Right cardiac atrium (tissue), 5 donors: ENCODE measurements at regions not wholly inside any gene's neighbourhood (a gene's known extent, or its start where the extent isn't known, plus 50 kb on each side); places are given as distances from the start of the nearest gene placed in this dataset.

Source experiments
- ATAC-seq, 2 donors: fragments of 200-7000 bp; cut with Tn5 transposase; one replicate each; pipeline versions ENCODE4 v1.8.0 to v1.9.1; 2020; ENCODE audit warnings: moderate library complexity in 2 of 2, mild to moderate bottlenecking in 1 of 2
- DNase-seq, 3 donors: peaks; one replicate each; pipeline ENCODE4 v3.0.0-alpha.2; 2020
- H3K27ac ChIP-seq: one replicate; pipeline ENCODE4 v1.5.1; 2013; ENCODE audit warnings: mild to moderate bottlenecking, low read length, control low read depth, moderate library complexity
- H3K27me3 ChIP-seq: one replicate; pipeline ENCODE4 v1.6.1; 2013; ENCODE audit not compliant: control insufficient read depth, insufficient read depth
- H3K4me1 ChIP-seq: one replicate; pipeline ENCODE4 v1.6.1; 2013; ENCODE audit warnings: low read length; ENCODE audit not compliant: control insufficient read depth, insufficient read depth
- H3K4me3 ChIP-seq: one replicate; pipeline ENCODE4 v1.5.1; 2013; ENCODE audit warnings: low read length, control low read depth
- H3K9me3 ChIP-seq: one replicate; pipeline ENCODE4 v1.6.1; 2013; ENCODE audit warnings: low read length; ENCODE audit not compliant: control insufficient read depth
- WGBS: extraction: QIAGEN DNeasy Blood & Tissue Kit; methylation state at CpG from one replicate; pipeline ENCODE4 v1.1.7; 2013; 5-methylcytosine and 5-hydroxymethylcytosine counted together
- intact Hi-C, 4 donors: fragments of 100-400 bp; cut with DNase I; formaldehyde crosslinking; loops; one replicate each; pipeline versions ENCODE4 v1.11.0 to v1.14.0; 2022 to 2023
- donor health status: healthy with polysubstance abuse.
- donor health status: DM: no; HTN: yes; CAD: no.
- donor health status: DM: no; HTN: no; CAD: no.
- donor health status: DM: no; HTN: yes; CAD: no; lungs with severe emphysema.
- donor health status: DM: yes; HTN: yes; CAD: no.

DNA sequence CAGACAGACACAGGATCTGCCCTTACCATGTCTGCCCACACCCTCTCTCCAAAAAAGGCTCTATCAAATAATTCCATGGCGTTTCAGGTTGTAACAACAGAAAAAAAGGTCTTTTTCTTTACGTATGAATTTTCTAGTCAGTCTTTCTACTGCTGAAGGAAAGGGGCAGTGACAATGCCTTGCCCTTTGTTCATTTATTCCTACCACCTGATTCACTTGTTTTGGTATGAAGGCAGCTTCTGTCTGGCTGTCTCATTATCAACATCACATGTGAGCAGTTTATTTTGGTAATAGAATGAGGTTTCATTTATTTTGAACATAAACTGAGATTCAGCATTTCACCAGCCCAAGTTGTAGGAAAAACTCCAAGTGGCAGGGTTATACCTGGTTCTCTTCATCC, 94.3 kb upstream of the KLF7 start:
- intact Hi-C loops, result no loop called here
- Histone ChIP-seq H3K4me1 (peaks cover 18% of the 10 kb centered on the region), H3K27ac (no peak overlapping the region), H3K9me3 (no peaks in the 10 kb centered on the region), H3K27me3 (no peaks in the 10 kb centered on the region), H3K4me3 (no peak overlapping the region)
- DNase-seq (no peak), ATAC-seq (no peak)
- 82% methylated on average over 2 of the region's 2 CpGs for WGBS

DNA sequence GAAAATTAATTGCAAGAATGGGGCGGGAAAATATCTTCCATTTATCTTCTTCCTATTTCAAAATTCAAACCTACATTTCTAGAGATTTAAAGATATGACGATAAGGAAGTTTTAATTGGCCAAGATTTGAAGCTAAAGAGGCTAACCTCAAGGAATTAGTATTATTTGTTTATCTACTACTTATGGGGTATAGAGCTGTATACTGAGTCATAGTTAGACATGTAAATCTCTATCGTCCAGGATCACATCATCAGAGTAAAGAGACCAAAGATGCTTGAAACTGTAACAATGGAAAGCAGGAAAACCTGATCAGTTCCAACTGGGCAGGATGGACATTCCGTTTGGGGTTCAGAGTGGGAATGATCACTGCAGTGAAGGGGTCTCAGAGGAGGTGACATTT, 95.2 kb upstream of the KLF7 start:
- peaks cover 18% of the 10 kb centered on the region for H3K4me1 ChIP-seq
- no peak for ATAC-seq
- intact Hi-C loops, result no loop called here

DNA sequence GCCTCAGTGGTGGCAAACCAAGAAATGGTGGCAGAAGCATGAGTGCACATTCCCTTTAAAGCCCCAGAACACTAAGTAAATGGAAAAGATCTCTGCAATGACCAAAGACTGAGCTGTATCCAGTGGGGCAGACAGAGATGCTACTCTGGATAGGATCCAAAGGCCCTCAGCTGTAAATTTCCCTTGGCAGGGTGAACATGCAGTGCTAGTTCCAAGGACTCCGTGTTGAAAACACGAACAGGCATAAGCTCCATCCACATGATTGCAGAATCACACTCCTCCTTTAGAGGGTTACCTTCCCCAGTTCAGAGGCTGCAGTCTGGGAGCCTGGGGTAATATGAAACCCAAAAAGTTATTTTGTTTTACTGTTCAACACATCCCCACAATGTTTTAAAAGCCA, 98.6 kb upstream of the KLF7 start:
- 64% methylated on average over 2 of the region's 2 CpGs for WGBS
- no peaks in the 10 kb centered on the region for H3K9me3 ChIP-seq
- no peaks in the 10 kb centered on the region for H3K27me3 ChIP-seq
- intact Hi-C loops, result no loop called here
- no peak overlapping the region for H3K27ac ChIP-seq
- no peaks in the 10 kb centered on the region for H3K4me1 ChIP-seq
- ATAC-seq (peak; percentile 51 to 53), DNase-seq (no peak)
- H3K4me3 ChIP-seq, result no peak overlapping the region

More for the DNA sequence above, 95.2 kb upstream of the KLF7 start:
- no peak for DNase-seq
- no peaks in the 10 kb centered on the region for H3K27me3 ChIP-seq
- no peak overlapping the region for H3K4me3 ChIP-seq
- no peaks in the 10 kb centered on the region for H3K9me3 ChIP-seq
- no peak overlapping the region for H3K27ac ChIP-seq
- WGBS, result 88% methylated on average over 4 of the region's 4 CpGs

DNA sequence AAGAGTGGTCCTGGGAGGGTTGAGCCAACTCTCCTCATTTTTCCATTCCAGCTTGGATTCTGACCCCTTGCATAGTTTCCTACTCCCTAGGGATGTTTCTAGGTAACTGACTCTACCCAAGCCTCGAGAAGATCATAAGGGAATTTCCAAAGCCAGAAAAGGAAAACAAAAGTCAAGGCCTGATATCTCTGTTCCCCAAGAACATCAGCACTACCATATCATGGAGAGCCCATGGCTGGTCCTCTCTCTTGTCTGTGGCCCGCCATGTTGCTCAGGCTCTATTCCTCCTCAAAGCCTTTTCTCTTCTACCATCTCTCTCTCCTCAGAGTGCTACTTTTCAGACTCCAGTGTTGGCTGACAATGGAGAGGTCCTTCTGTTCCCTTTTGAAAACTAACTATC, 99.6 kb upstream of the KLF7 start:
- intact Hi-C loops, result no loop called here
- ATAC-seq, result no peak
- H3K4me1 ChIP-seq, result no peaks in the 10 kb centered on the region
- H3K4me3 ChIP-seq, result no peak overlapping the region
- H3K9me3 ChIP-seq, result no peaks in the 10 kb centered on the region
- WGBS, result 72% methylated on average over 2 of the region's 2 CpGs
- DNase-seq, result no peak
- no peak overlapping the region for H3K27ac ChIP-seq
- no peaks in the 10 kb centered on the region for H3K27me3 ChIP-seq

DNA sequence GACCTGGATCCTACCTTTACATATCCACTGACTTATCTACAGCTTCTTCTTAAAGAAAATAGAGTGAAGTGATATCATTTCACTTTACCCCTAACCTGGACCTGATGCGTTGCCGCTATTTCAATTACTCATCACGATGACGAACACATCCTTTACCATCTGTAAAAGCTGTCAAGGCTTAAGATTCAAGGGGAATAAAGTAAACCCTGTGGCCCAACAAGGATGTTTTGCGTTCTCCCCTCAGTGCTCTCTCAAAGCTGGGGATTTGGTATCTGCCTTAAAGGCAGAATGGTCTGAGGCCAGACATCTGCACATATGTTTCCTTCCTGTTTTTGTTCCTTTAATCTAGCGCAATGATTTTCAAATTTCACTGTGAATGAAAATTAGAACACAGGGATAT, 100.1 kb upstream of the KLF7 start:
- 65% methylated on average over 6 of the region's 6 CpGs for WGBS
- no peak overlapping the region for H3K4me3 ChIP-seq
- ATAC-seq, result no peak
- no peaks in the 10 kb centered on the region for H3K4me1 ChIP-seq
- DNase-seq, result no peak
- intact Hi-C loops, result no loop called here
- H3K9me3 ChIP-seq, result no peaks in the 10 kb centered on the region
- no peak overlapping the region for H3K27ac ChIP-seq
- H3K27me3 ChIP-seq, result no peaks in the 10 kb centered on the region

DNA sequence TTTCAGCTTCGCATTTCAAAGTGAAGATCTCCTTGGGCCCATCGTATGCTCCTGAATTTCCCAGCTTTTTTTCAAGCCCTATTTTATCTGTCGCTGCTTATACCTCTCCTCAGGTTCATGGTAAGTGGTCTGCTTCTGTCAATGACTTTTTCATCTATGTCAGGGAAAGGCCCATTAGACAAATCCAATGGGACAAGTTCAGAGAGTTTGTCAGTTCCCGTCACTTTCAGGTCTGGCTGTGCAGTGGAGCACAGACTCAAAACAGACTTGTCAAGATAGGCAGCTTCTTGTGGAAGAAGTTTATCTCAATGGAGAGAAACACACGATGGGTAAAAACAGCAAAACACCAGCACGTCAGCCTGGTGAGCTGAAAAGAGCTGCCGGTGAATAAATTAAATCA, 100.9 kb upstream of the KLF7 start:
- no peaks in the 10 kb centered on the region for H3K4me1 ChIP-seq
- WGBS, result 68% methylated on average over 7 of the region's 7 CpGs
- intact Hi-C loops, result no loop called here
- DNase-seq (no peak), ATAC-seq (no peak)
- no peak overlapping the region for H3K27ac ChIP-seq
- no peaks in the 10 kb centered on the region for H3K9me3 ChIP-seq
- no peaks in the 10 kb centered on the region for H3K27me3 ChIP-seq
- H3K4me3 ChIP-seq, result no peak overlapping the region

DNA sequence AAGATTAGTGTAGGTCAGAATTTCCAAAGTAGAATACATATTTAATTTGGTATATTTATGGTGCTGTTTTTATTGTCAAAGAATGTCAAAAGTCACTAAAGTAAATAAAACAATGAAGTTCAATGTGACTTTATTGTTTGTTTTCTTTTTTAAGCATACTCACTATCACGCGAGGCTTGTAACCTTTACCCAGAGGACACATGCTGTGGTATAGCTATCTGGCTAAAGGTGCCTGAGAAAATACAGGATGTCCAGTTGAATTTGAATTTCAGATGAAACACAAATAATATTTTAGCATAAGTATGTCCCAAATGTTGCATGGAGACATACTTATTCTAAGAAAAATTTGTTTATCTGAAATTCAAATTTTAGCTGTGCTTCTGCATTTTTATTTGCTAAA, 103.3 kb upstream of the KLF7 start:
- Histone ChIP-seq H3K4me3 (no peak overlapping the region), H3K27me3 (no peaks in the 10 kb centered on the region), H3K4me1 (no peaks in the 10 kb centered on the region), H3K27ac (no peak overlapping the region), H3K9me3 (no peaks in the 10 kb centered on the region)
- WGBS, result 69% methylated on average over 2 of the region's 2 CpGs
- ATAC-seq (no peak), DNase-seq (no peak)
- intact Hi-C loops, result no loop called here

DNA sequence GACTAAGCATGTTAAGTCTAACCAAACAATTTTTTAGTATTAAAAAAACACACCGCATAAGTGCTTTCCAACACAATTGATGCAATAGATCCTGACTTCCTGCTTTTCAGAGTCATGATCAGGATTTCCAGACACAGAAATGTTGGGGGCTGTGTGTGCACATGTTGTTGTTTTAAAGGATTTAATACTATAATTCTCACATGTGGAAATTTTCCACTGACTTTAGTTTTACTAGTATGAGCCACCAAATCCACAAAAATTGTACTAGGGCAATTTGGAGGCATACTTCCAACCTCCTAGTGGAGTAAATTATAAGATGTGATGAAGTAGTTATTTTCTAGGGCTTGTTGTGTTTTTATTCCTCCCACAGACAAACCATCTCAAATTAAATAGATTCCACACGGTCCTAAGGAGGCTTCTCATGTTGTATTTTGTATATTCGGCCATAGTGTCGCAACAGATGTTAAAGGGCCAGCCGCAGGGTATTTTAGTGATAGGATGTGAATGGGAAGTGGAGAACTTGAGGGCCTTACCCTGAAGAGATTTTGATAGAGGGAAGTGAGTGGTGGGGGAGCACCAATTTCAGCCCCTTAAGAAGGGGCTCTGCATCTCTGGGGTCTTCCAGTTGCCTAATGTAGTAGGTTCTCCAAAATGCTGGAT, 108.9 kb upstream of the KLF7 start:
- intact Hi-C loops, result no loop called here
- WGBS, result 84% methylated on average over 5 of the region's 5 CpGs
- ATAC-seq, result no peak

DNA sequence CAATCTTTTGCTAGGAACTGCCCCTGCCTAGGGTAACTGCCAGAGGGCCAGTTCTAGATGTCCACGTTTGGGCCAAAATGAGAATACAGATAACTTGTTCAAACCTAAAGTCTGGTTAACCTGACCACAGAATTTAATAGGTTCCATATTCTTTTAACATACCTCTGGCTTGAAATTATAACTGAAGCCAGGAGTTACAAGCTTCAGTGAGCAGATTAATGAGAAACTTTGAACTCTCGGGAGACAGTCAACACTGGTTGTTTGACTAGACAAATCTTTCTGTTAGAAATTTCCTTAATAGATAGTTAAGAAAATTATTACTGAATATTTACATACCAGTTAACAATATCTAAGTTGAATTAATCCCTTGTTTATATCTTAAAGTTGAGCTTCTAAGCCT, 110.0 kb upstream of the KLF7 start:
- no peak for DNase-seq
- ATAC-seq, result no peak
- intact Hi-C loops, result no loop called here
- no peak overlapping the region for H3K27ac ChIP-seq
- WGBS, result 89% methylated on average over 2 of the region's 2 CpGs
- no peaks in the 10 kb centered on the region for H3K27me3 ChIP-seq
- H3K4me3 ChIP-seq, result no peak overlapping the region
- no peaks in the 10 kb centered on the region for H3K9me3 ChIP-seq
- H3K4me1 ChIP-seq, result no peaks in the 10 kb centered on the region

More for the DNA sequence above, 108.9 kb upstream of the KLF7 start:
- Histone ChIP-seq H3K4me1 (no peaks in the 10 kb centered on the region), H3K27ac (no peak overlapping the region), H3K9me3 (no peaks in the 10 kb centered on the region), H3K27me3 (no peaks in the 10 kb centered on the region), H3K4me3 (no peak overlapping the region)
- no peak for DNase-seq

DNA sequence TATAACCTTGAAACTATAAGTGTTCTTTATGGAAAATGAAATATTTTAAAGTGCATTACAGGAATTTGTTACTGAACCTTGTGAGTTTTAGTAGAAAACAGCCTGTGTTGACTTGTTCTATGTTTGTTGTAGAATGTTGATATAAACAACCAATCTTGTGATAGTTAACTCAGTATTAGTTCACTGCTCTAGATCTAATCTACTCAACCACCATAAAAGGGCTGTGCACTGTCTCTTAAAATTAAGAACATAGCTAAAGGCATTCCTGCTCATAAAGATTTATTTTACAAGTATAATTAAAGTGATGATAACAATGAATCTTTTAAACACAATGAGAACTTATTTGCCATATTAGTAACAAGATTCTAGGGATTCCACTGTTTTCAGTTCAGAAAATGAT, 110.5 kb upstream of the KLF7 start:
- intact Hi-C loops, result no loop called here
- Histone ChIP-seq H3K9me3 (no peaks in the 10 kb centered on the region), H3K4me3 (no peak overlapping the region), H3K27ac (no peak overlapping the region), H3K27me3 (no peaks in the 10 kb centered on the region), H3K4me1 (no peaks in the 10 kb centered on the region)
- no peak for ATAC-seq
- no peak for DNase-seq

DNA sequence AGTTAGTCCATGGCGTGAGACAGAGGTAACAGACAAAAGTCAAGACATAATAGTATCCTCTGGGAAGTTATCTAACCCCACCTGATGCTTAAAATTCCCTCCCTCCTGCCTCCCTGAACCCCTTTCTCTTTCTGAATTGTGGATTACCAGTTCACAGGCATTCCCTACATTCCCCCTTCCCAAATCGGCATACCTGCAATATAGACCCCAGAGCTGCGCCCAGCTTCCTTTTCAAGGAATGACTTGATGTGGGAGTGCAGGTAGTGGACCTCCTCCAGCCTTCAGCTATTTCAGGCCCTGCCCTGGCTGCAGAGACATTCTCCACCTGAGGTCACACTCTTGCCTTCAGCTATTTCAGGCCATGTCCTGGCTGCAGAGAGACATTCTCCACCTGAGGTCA, 111.1 kb upstream of the KLF7 start:
- ATAC-seq, result no peak

DNA sequence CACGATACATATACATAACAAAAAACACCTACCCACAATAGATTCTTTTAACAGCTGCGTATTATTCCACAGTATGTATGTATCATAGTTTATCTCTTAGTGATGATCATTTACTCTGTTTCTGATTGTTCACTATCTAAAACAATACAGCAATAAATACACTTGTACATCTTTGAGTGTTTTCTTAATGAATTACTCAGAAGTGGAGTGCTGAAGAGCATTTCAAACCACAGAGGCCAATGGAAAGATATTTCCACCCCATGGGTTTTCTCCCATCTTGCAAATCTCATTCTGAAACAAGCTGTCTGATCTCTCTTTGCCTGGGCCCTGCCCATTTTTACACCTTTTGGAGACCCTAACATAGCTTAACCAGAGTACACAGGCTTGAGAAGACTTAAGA, 113.8 kb upstream of the KLF7 start:
- no peaks in the 10 kb centered on the region for H3K27me3 ChIP-seq
- no peak overlapping the region for H3K4me3 ChIP-seq
- DNase-seq (no peak), ATAC-seq (no peak)
- intact Hi-C loops, result no loop called here
- H3K27ac ChIP-seq, result no peak overlapping the region
- 96% methylated on average over 2 of the region's 2 CpGs for WGBS
- peaks cover 2% of the 10 kb centered on the region for H3K4me1 ChIP-seq
- no peaks in the 10 kb centered on the region for H3K9me3 ChIP-seq

More for the DNA sequence above, 111.1 kb upstream of the KLF7 start:
- no peaks in the 10 kb centered on the region for H3K4me1 ChIP-seq
- WGBS, result 90% methylated on average over 3 of the region's 3 CpGs
- H3K27me3 ChIP-seq, result no peaks in the 10 kb centered on the region
- intact Hi-C loops, result no loop called here
- no peak overlapping the region for H3K4me3 ChIP-seq
- no peak for DNase-seq
- no peak overlapping the region for H3K27ac ChIP-seq
- no peaks in the 10 kb centered on the region for H3K9me3 ChIP-seq
